Breast epithelium (tissue), 4 donors: ENCODE measurements at regions not wholly inside any gene's neighbourhood (a gene's known extent, or its start where the extent isn't known, plus 50 kb on each side); places are given as distances from the start of the nearest gene placed in this dataset.

Source experiments
- DNase-seq, 2 donors: peaks; one replicate each; pipeline ENCODE4 v3.0.0-alpha.2; 2019; ENCODE audit warnings: low spot score in 2 of 2
- H3K27ac ChIP-seq, 2 donors: fragments of 200-600 bp; sonication (generic) in 1 of 2; one replicate each; pipeline ENCODE4 v1.5.1; 2016 to 2019; ENCODE audit warnings: mild to moderate bottlenecking in 1 of 2
- H3K27me3 ChIP-seq, 2 donors: fragments of 200-600 bp; sonication (generic) in 1 of 2; one replicate each; pipeline versions ENCODE4 v1.5.1 to v1.6.0; 2017 to 2019; ENCODE audit warnings: control low read depth in 1 of 2, mild to moderate bottlenecking in 1 of 2
- H3K36me3 ChIP-seq: fragments of 200-600 bp; one replicate; pipeline ENCODE4 v1.5.1; 2019
- H3K4me1 ChIP-seq, 2 donors: fragments of 200-600 bp; sonication (generic); one replicate each; pipeline ENCODE4 v1.5.1; 2016 to 2019; ENCODE audit warnings: control low read depth in 1 of 2
- H3K4me3 ChIP-seq, 3 donors: fragments of 200-600 bp; sonication (generic); 1 replicate in 2 of 3; 2 replicates in 1 of 3; pipeline ENCODE4 v1.5.1; 2016 to 2019; ENCODE audit warnings: mild to moderate bottlenecking in 3 of 3, moderate library complexity in 2 of 3
- H3K9me3 ChIP-seq, 2 donors: fragments of 200-600 bp; sonication (generic) in 1 of 2; one replicate each; pipeline ENCODE4 v1.5.1; 2016 to 2019; ENCODE audit warnings: control low read depth in 1 of 2
- POLR2A ChIP-seq: fragments of 450-650 bp; IDR thresholded peaks from one replicate; pipeline ENCODE4 v1.6.1; 2016; ENCODE audit warnings: antibody characterized with exemption, mild to moderate bottlenecking, moderate library complexity
- POLR2AphosphoS5 ChIP-seq, 3 donors: sonication (generic); formaldehyde crosslinking; IDR thresholded peaks; one replicate each; pipeline ENCODE4 v1.6.1; 2017; ENCODE audit warnings: antibody characterized with exemption in 3 of 3
- intact Hi-C: fragments of 100-400 bp; cut with DNase I; formaldehyde crosslinking; loops from one replicate; pipeline ENCODE4 v1.15.1; 2023; ENCODE audit warnings: low total_unique reads
- TF ChIP-seq, protein P1 (sequence below), 3 donors: fragments of 450-650 bp; IDR thresholded peaks; one replicate each; pipeline ENCODE4 v1.5.1; 2016 to 2017; ENCODE audit warnings: antibody characterized with exemption in 3 of 3, mild to moderate bottlenecking in 3 of 3, moderate library complexity in 3 of 3

DNA sequence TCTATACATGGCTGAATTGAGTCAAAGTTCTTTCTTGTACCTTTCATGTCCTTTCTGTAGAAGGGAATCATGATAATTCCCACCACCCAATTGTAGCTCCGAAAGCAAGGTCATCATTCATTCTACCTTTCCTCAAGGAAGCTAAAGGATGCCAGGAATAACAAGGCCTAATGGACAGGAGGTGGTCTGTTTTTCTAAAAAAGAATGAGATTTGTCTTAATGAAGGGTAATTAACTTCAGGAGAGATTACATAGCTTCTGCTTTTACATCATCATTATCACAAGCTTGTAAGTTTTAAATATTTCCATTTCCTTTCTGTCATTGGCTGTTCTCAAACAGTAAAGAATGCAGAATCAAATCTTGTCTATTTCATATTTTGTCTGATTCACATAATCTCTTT is 249.5 kb upstream of the SORCS1 start:
- Histone ChIP-seq H3K4me1 (no peaks in the 10 kb centered on the region), H3K27me3 (no peaks in the 10 kb centered on the region), H3K36me3 (no peaks in the 10 kb centered on the region), H3K27ac (no peak overlapping the region), H3K9me3 (no peaks in the 10 kb centered on the region), H3K4me3 (no peak overlapping the region)
- intact Hi-C loops = no loop called here
- DNase-seq = no peak
- TF ChIP-seq, protein P1, sequence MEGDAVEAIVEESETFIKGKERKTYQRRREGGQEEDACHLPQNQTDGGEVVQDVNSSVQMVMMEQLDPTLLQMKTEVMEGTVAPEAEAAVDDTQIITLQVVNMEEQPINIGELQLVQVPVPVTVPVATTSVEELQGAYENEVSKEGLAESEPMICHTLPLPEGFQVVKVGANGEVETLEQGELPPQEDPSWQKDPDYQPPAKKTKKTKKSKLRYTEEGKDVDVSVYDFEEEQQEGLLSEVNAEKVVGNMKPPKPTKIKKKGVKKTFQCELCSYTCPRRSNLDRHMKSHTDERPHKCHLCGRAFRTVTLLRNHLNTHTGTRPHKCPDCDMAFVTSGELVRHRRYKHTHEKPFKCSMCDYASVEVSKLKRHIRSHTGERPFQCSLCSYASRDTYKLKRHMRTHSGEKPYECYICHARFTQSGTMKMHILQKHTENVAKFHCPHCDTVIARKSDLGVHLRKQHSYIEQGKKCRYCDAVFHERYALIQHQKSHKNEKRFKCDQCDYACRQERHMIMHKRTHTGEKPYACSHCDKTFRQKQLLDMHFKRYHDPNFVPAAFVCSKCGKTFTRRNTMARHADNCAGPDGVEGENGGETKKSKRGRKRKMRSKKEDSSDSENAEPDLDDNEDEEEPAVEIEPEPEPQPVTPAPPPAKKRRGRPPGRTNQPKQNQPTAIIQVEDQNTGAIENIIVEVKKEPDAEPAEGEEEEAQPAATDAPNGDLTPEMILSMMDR (IDR thresholded peaks at IDR 0.05) = no peak
- TF ChIP-seq POLR2AphosphoS5 (IDR thresholded peaks at IDR 0.05) (no peak), POLR2A (no peak)

DNA sequence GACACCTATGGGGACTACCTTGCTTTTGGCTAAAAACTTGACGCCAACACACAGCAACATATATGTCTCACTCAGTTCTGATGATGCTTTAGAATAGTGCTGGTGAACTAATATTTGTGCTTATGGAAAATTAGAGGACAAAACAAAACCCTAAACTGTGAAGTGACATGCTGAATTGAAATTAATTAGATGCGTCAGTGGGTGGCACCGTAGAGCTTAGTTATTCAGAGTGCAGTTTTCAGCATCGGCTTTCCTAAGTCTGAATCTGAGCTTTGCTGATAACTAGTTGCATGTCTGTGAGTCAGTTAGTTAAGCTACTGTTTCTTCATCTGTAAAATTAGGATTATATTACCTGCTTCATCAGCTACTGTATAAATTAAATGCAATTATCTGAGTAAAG is 245.0 kb upstream of the SORCS1 start:
- TF ChIP-seq POLR2AphosphoS5 (IDR thresholded peaks at IDR 0.05) = no peak
- intact Hi-C loops = no loop called here
- no peaks in the 10 kb centered on the region for H3K27me3 ChIP-seq
- H3K9me3 ChIP-seq = no peaks in the 10 kb centered on the region
- H3K36me3 ChIP-seq = no peaks in the 10 kb centered on the region
- no peaks in the 10 kb centered on the region for H3K4me1 ChIP-seq
- no peak overlapping the region for H3K4me3 ChIP-seq
- DNase-seq = no peak
- H3K27ac ChIP-seq = no peak overlapping the region

DNA sequence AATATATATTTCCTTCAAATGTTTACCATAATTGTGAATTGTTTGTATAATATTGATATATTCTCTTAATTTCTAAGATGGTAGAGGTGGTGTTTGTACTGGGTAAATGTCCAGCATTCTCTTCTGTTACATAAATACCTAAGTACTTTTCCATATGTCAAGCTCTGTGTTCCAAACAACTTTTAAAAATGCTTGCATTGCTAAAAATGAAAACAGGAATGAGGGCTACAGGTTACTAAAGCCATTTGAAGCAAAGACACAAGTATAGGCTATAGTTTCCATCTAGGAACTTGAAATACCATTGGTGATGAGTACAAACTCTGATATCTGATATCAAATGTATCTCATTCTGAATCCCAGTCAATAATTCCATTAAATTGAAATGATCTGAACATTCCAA is 233.6 kb upstream of the SORCS1 start:
- H3K4me1 ChIP-seq = no peaks in the 10 kb centered on the region
- no peak overlapping the region for H3K4me3 ChIP-seq
- intact Hi-C loops = no loop called here
- TF ChIP-seq POLR2AphosphoS5 (IDR thresholded peaks at IDR 0.05) = no peak
- TF ChIP-seq POLR2A = no peak
- TF ChIP-seq, protein P1 (IDR thresholded peaks at IDR 0.05) = no peak
- H3K27me3 ChIP-seq = no peaks in the 10 kb centered on the region
- H3K9me3 ChIP-seq = no peaks in the 10 kb centered on the region
- H3K27ac ChIP-seq = no peak overlapping the region
- DNase-seq = no peak
- no peaks in the 10 kb centered on the region for H3K36me3 ChIP-seq

DNA sequence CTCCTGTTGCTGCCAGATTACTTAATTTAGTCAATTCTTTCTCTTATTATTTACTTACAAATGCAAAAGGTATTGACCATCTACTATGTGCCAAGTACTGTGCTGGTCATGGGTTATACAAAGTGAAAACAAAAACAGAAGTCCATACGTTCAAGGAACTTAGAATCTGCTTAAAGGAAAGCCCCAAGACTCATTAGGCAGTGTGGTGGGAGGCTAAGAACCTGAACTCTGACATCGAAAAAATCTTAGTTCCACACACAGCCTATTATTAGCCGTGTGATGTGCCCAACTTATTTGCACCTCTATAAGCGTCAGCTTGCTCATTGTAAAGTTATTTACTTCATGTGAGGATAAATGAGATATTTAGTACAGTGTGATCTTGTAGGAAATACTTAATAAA is 227.4 kb upstream of the SORCS1 start:
- intact Hi-C loops = no loop called here
- H3K36me3 ChIP-seq = no peaks in the 10 kb centered on the region
- TF ChIP-seq POLR2AphosphoS5 (IDR thresholded peaks at IDR 0.05) (no peak), POLR2A (no peak)
- TF ChIP-seq, protein P1 (IDR thresholded peaks at IDR 0.05) = no peak

DNA sequence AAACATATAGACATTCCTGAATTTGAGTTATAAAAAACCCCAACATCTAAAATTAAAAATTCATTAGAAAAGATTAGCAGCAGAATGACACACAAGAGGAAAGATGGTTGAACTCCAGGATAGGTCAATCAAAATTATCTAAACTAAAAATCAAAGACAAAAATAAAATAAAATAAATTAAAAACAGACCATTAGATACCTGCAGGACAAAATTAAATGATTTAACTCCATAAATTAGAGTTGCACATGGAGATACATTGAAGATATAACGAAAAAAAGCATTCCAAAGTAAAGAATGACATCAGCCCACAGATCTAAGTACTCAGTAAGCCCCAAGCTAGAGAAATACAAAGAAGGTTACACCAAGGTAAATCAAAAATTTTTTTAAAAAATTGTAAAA is 226.1 kb upstream of the SORCS1 start:
- DNase-seq = no peak
- TF ChIP-seq, protein P1 (IDR thresholded peaks at IDR 0.05) = no peak
- TF ChIP-seq POLR2AphosphoS5 (IDR thresholded peaks at IDR 0.05) (no peak), POLR2A (no peak)
- Histone ChIP-seq H3K4me1 (no peaks in the 10 kb centered on the region), H3K36me3 (no peaks in the 10 kb centered on the region), H3K27me3 (no peaks in the 10 kb centered on the region), H3K4me3 (no peak overlapping the region), H3K27ac (no peak overlapping the region), H3K9me3 (no peaks in the 10 kb centered on the region)
- intact Hi-C loops = no loop called here

More for the DNA sequence above, 227.4 kb upstream of the SORCS1 start:
- Histone ChIP-seq H3K4me3 (no peak overlapping the region), H3K4me1 (no peaks in the 10 kb centered on the region), H3K9me3 (no peaks in the 10 kb centered on the region), H3K27ac (no peak overlapping the region), H3K27me3 (no peaks in the 10 kb centered on the region)
- no peak for DNase-seq

DNA sequence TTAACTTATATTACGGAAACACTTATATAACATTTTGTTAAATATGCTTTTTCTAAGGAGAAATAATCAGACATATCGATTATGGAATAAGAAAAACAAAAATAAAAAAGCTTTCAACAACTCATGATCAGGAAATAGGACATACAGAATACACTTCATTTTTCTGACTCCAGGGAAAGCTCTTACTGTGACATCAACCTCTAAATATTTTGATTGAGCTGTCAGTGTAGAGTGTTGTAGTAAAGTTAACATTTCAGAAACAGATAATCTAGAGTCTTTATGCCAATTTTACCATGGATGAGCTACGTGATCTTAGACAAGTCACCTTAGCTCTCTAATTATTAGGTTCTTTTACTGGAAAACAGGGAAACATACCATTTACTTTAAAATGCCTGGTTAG is 218.9 kb upstream of the SORCS1 start:
- no peak for DNase-seq
- TF ChIP-seq, protein P1 (IDR thresholded peaks at IDR 0.05) = no peak
- no peak overlapping the region for H3K27ac ChIP-seq
- no peaks in the 10 kb centered on the region for H3K9me3 ChIP-seq
- intact Hi-C loops = no loop called here
- no peaks in the 10 kb centered on the region for H3K36me3 ChIP-seq
- H3K4me1 ChIP-seq = no peaks in the 10 kb centered on the region
- no peaks in the 10 kb centered on the region for H3K27me3 ChIP-seq
- no peak overlapping the region for H3K4me3 ChIP-seq
